Right lobe of liver (tissue), 6 donors: ENCODE measurements at regions not wholly inside any gene's neighbourhood (a gene's known extent, or its start where the extent isn't known, plus 50 kb on each side); places are given as distances from the start of the nearest gene placed in this dataset.
A peak's percentile ranks its signal among the peaks of the same experiment; 100 is the strongest.

ENCODE experiments used
- ATAC-seq, 4 donors: fragments of 200-7000 bp; cut with Tn5 transposase; one replicate each; pipeline ENCODE4 v1.9.1; 2020; ENCODE audit warnings: mild to moderate bottlenecking in 4 of 4, moderate library complexity in 4 of 4
- DNase-seq, 3 donors: peaks; one replicate each; pipeline ENCODE4 v3.0.0-alpha.2; 2020
- H3K27ac ChIP-seq, 3 donors: fragments of 200-600 bp; one replicate each; pipeline ENCODE4 v1.8.0; 2022
- H3K27me3 ChIP-seq, 2 donors: fragments of 200-600 bp; one replicate each; pipeline ENCODE4 v1.8.0; 2022
- H3K36me3 ChIP-seq, 4 donors: fragments of 200-600 bp; sonication (generic) in 1 of 4; one replicate each; pipeline versions ENCODE4 v1.5.1 to v1.8.0; 2017 to 2022; ENCODE audit warnings: control low read depth in 1 of 4
- H3K4me1 ChIP-seq, 4 donors: fragments of 200-600 bp; sonication (generic) in 1 of 4; one replicate each; pipeline versions ENCODE4 v1.5.1 to v1.8.0; 2017 to 2022; ENCODE audit warnings: control low read depth in 1 of 4
- H3K4me3 ChIP-seq, 3 donors: fragments of 200-600 bp; one replicate each; pipeline ENCODE4 v1.8.0; 2022
- H3K9me3 ChIP-seq, 4 donors: fragments of 200-600 bp; sonication (generic) in 1 of 4; one replicate each; pipeline versions ENCODE4 v1.5.1 to v1.8.0; 2017 to 2022; ENCODE audit warnings: control low read depth in 1 of 4
- CTCF ChIP-seq, 4 donors: fragments of 200-600 bp in 3 of 4; fragments of 450-650 bp in 1 of 4; IDR thresholded peaks; one replicate each; pipeline versions ENCODE4 v1.5.1 to v1.8.0; 2016 to 2022; ENCODE audit warnings: antibody characterized with exemption in 4 of 4, mild to moderate bottlenecking in 2 of 4
- POLR2A ChIP-seq: fragments of 450-650 bp; IDR thresholded peaks from one replicate; pipeline ENCODE4 v1.6.1; 2017; ENCODE audit warnings: antibody characterized with exemption, mild to moderate bottlenecking
- WGBS: methylation state at CpG from one replicate; pipeline ENCODE4 v1.1.6; 2018; ENCODE audit warnings: low coverage, low lambda C conversion rate; ENCODE audit not compliant: insufficient coverage; ENCODE audit errors: missing lambda C conversion rate; 5-methylcytosine and 5-hydroxymethylcytosine counted together
- intact Hi-C, 2 donors: fragments of 100-400 bp; cut with DNase I; formaldehyde crosslinking; loops; one replicate each; pipeline versions ENCODE4 v1.11.2 to v1.14.1; 2022
- donor health status: DM: no; HTN: yes; CAD: no.
- donor health status: DM: no; HTN: no; CAD: no.
- donor health status: DM: no; HTN: no; CAD: no.
- donor health status: DM: no; HTN: yes; CAD: no.
- donor health status: DM: no; HTN: yes; CAD: no.

GRCh38 chr7:47221826-47222225 lies 360.1 kb downstream of the TNS3 start:
- Histone ChIP-seq H3K9me3 (no peaks in the 10 kb centered on the region), H3K36me3 (no peaks in the 10 kb centered on the region), H3K4me1 (no peaks in the 10 kb centered on the region), H3K27ac (no peak overlapping the region), H3K4me3 (no peak overlapping the region), H3K27me3 (no peaks in the 10 kb centered on the region)
- ATAC-seq (no peak), DNase-seq (no peak)
- WGBS: 66% methylated on average over 3 of the region's 3 CpGs
- intact Hi-C loops: no loop called here
- TF ChIP-seq CTCF (IDR thresholded peaks at IDR 0.05) (no peak), POLR2A (no peak)

- no peaks in the 10 kb centered on the region for H3K27me3 ChIP-seq
- no peak overlapping the region for H3K4me3 ChIP-seq
- no peaks in the 10 kb centered on the region for H3K9me3 ChIP-seq
- H3K4me1 ChIP-seq: no peaks in the 10 kb centered on the region
- ATAC-seq: no peak
- 78% methylated on average over 4 of the region's 9 CpGs for WGBS
- H3K36me3 ChIP-seq: no peaks in the 10 kb centered on the region
- H3K27ac ChIP-seq: no peak overlapping the region
- intact Hi-C loops: no loop called here
- DNase-seq: no peak
- TF ChIP-seq POLR2A (no peak), CTCF (IDR thresholded peaks at IDR 0.05) (no peak)
These were observed 363.3 kb downstream of the TNS3 start for GRCh38 chr7:47218378-47219176.

GRCh38 chr7:47217570-47218360 lies 364.1 kb downstream of the TNS3 start:
- Histone ChIP-seq H3K27ac (no peak overlapping the region), H3K4me1 (no peaks in the 10 kb centered on the region), H3K27me3 (no peaks in the 10 kb centered on the region), H3K4me3 (no peak overlapping the region), H3K9me3 (no peaks in the 10 kb centered on the region), H3K36me3 (no peaks in the 10 kb centered on the region)
- ATAC-seq: no peak
- TF ChIP-seq CTCF (IDR thresholded peaks at IDR 0.05) (no peak), POLR2A (no peak)
- no peak for DNase-seq
- intact Hi-C loops: no loop called here
- 45% methylated on average over 6 of the region's 7 CpGs for WGBS

- H3K27me3 ChIP-seq: no peaks in the 10 kb centered on the region
- TF ChIP-seq POLR2A (no peak), CTCF (IDR thresholded peaks at IDR 0.05) (no peak)
- no peaks in the 10 kb centered on the region for H3K9me3 ChIP-seq
- intact Hi-C loops: no loop called here
- peak in 2 of 4 donors; percentile 32 to 56 for ATAC-seq
- H3K4me1 ChIP-seq: no peaks in the 10 kb centered on the region
- WGBS: 31% methylated on average over 3 of the region's 3 CpGs
- H3K27ac ChIP-seq: no peak overlapping the region
- no peaks in the 10 kb centered on the region for H3K36me3 ChIP-seq
- H3K4me3 ChIP-seq: no peak overlapping the region
- DNase-seq: no peak
These were observed 364.8 kb downstream of the TNS3 start for GRCh38 chr7:47217086-47217485.
